Panc1 (cell line): ENCODE measurements at regions not wholly inside any gene's neighbourhood (a gene's known extent, or its start where the extent isn't known, plus 50 kb on each side); places are given as distances from the start of the nearest gene placed in this dataset.

Experiments
- ATAC-seq: fragments of 200-7000 bp; cut with Tn5 transposase; 2 replicates; pipeline ENCODE4 v1.9.1; 2020; ENCODE audit warnings: mild to moderate bottlenecking, moderate library complexity
- BruUV-seq: library from RNA; stranded (reverse); fragments of 400-500 nt; replicated peaks from 2 replicates; lab custom pipeline; 2021; lab: Mats Ljungman, UMichigan
- CTCF ChIA-PET: fragments of 300-600 bp; sonication (Branson Sonifier 250); formaldehyde crosslinking; loops from one replicate; lab custom pipeline; 2022; ENCODE audit warnings: antibody characterized with exemption; lab: Charles Lee
- POLR2A ChIA-PET: fragments of 300-600 bp; sonication (Branson Sonifier 250); formaldehyde crosslinking; loops from one replicate; lab custom pipeline; 2022; ENCODE audit warnings: antibody characterized with exemption; lab: Charles Lee
- DNase-seq: peaks from one replicate; pipeline ENCODE4 v3.0.0-alpha.2; 2010; ENCODE audit warnings: low read depth, low spot score
- H3K27ac ChIP-seq: 2 replicates; pipeline ENCODE4 v1.5.1; 2011; ENCODE audit warnings: mild to moderate bottlenecking, low read length, inconsistent platforms
- H3K27me3 ChIP-seq: fragments of 200-500 bp; sonication (Bioruptor generic); 2 replicates; pipeline ENCODE4 v1.6.0; 2014; ENCODE audit warnings: low read length, inconsistent platforms; ENCODE audit not compliant: control insufficient read depth, insufficient read depth
- H3K36me3 ChIP-seq: fragments of 200-500 bp; sonication (Bioruptor generic); 2 replicates; pipeline ENCODE4 v1.5.1; 2014; ENCODE audit warnings: inconsistent platforms, mild to moderate bottlenecking, low read length, moderate library complexity; ENCODE audit not compliant: control insufficient read depth, insufficient read depth
- H3K4me1 ChIP-seq: 2 replicates; pipeline ENCODE4 v1.5.1; 2011; ENCODE audit warnings: inconsistent platforms, mild to moderate bottlenecking, low read length, moderate library complexity; ENCODE audit not compliant: control insufficient read depth, insufficient read depth
- H3K4me3 ChIP-seq, 2 experiments: 2 replicates each; pipeline ENCODE4 v1.5.1; 2011 to 2012; ENCODE audit warnings: low read depth in 2 of 2, low read length in 2 of 2, mild to moderate bottlenecking in 2 of 2, inconsistent platforms in 1 of 2, moderate library complexity in 1 of 2
- H3K9me3 ChIP-seq: fragments of 200-500 bp; sonication (Bioruptor generic); 2 replicates; pipeline ENCODE4 v1.5.1; 2014; ENCODE audit warnings: low read depth, mild to moderate bottlenecking, inconsistent platforms, low read length, moderate library complexity; ENCODE audit not compliant: control insufficient read depth, insufficient read depth
- CTCF ChIP-seq: fragments of 450-650 bp; IDR thresholded peaks from 2 replicates; pipeline ENCODE4 v1.5.1; 2017; ENCODE audit warnings: mild to moderate bottlenecking
- POLR2AphosphoS5 ChIP-seq: IDR thresholded peaks from 2 replicates; pipeline ENCODE4 v1.6.1; 2012; ENCODE audit warnings: mild to moderate bottlenecking, low read depth, low read length, moderate library complexity
- REST ChIP-seq, 2 experiments: IDR thresholded peaks; 2 replicates each; pipeline ENCODE4 v1.6.1; 2011 to 2012; ENCODE audit warnings: low read depth in 2 of 2, control low read depth in 1 of 2, low read length in 1 of 2, mild to moderate bottlenecking in 1 of 2, moderate library complexity in 1 of 2; ENCODE audit not compliant: insufficient read depth in 1 of 2
- SIN3A ChIP-seq: IDR thresholded peaks from 2 replicates; pipeline ENCODE4 v1.6.1; 2012; ENCODE audit warnings: low read depth, mild to moderate bottlenecking, low read length, moderate library complexity, borderline replicate concordance; ENCODE audit not compliant: insufficient read depth
- TCF7L2 ChIP-seq: IDR thresholded peaks from 2 replicates; pipeline ENCODE4 v1.6.1; 2011; ENCODE audit warnings: mild to moderate bottlenecking, low read depth, low read length, inconsistent platforms
- in situ Hi-C: cut with HindIII; loops from 2 replicates; pipeline ENCODE4 v1.10.0; 2016; ENCODE audit warnings: low sequenced_read_pairs, low pct_unique_long_range_greater_than_20kb
- intact Hi-C: fragments of 100-400 bp; cut with micrococcal nuclease; formaldehyde crosslinking; loops from one replicate; pipeline ENCODE4 v1.10.0; 2022; ENCODE audit not compliant: unreplicated experiment

- CTCF ChIA-PET = no interaction called here
Measured at GRCh38 chr2:173612354-173612753, 257.7 kb downstream of the CDCA7 start.

GRCh38 chr2:173613386-173613785 is 258.7 kb downstream of the CDCA7 start:
- POLR2A ChIA-PET = no interaction called here
- BruUV-seq = no TSS peak

More at GRCh38 chr2:173612354-173612753, 257.7 kb downstream of the CDCA7 start:
- Histone ChIP-seq H3K27me3 (no peaks in the 10 kb centered on the region), H3K4me1 (peaks cover 4% of the 10 kb centered on the region; the same call in 1 of the 2 replicates), H3K27ac (no peak overlapping the region), H3K9me3 (no peaks in the 10 kb centered on the region), H3K4me3 (no peak overlapping the region), H3K36me3 (no peaks in the 10 kb centered on the region)
- intact Hi-C loops = no loop called here
- DNase-seq = no peak
- BruUV-seq = no TSS peak
- ATAC-seq = no peak
- TF ChIP-seq SIN3A (no peak), CTCF (0 out of 2 replicates have a peak, but pooled peaks have one; percentile 10), TCF7L2 (no peak)
- POLR2A ChIA-PET = no interaction called here
- in situ Hi-C loops = no loop called here

More at GRCh38 chr2:173613386-173613785, 258.7 kb downstream of the CDCA7 start:
- no peak overlapping the region for H3K4me3 ChIP-seq
- no peak for TF ChIP-seq POLR2AphosphoS5
- TF ChIP-seq TCF7L2 = no peak
- TF ChIP-seq SIN3A = no peak
- TF ChIP-seq REST (IDR thresholded peaks at IDR 0.05; ENCODE audit: insufficient read depth in 1 of 2, low read depth in 2 of 2, low read length in 1 of 2) = no peak
- peak overlapping the region; percentile 37; the same call in 1 of the 2 replicates for H3K27ac ChIP-seq
- no peaks in the 10 kb centered on the region for H3K9me3 ChIP-seq
- ATAC-seq (no peak), DNase-seq (no peak)
- no peaks in the 10 kb centered on the region for H3K36me3 ChIP-seq
- in situ Hi-C loops (no loop called here), intact Hi-C loops (no loop called here)
- no peaks in the 10 kb centered on the region for H3K27me3 ChIP-seq
- CTCF ChIA-PET = no interaction called here
- H3K4me1 ChIP-seq = peaks cover 4% of the 10 kb centered on the region; the same call in 1 of the 2 replicates
